NCI-H524 treated with DMSO at 0.1 percent for 48 hours (cell line): ENCODE measurements at regions not wholly inside any gene's neighbourhood (a gene's known extent, or its start where the extent isn't known, plus 50 kb on each side); places are given as distances from the start of the nearest gene placed in this dataset.

Experiments
- DNase-seq: peaks from one replicate; lab custom pipeline; 2025; lab: John Stamatoyannopoulos, UW

- no peak for DNase-seq
Measured at GRCh38 chr5:143730112-143730801, 81.7 kb upstream of the HMHB1 start.

- no peak for DNase-seq
Measured at GRCh38 chr5:143729334-143729946, 82.5 kb upstream of the HMHB1 start.

GRCh38 chr5:143723159-143723558, 88.8 kb upstream of the HMHB1 start:
- DNase-seq: no peak

- no peak for DNase-seq
Measured at GRCh38 chr5:143721925-143722324, 90.0 kb upstream of the HMHB1 start.

GRCh38 chr5:143720689-143721088, 91.3 kb upstream of the HMHB1 start:
- no peak for DNase-seq

GRCh38 chr5:143717400-143717799, 94.6 kb upstream of the HMHB1 start:
- DNase-seq: no peak

GRCh38 chr5:143716881-143717280, 95.1 kb upstream of the HMHB1 start:
- DNase-seq: no peak

GRCh38 chr5:143715616-143716015, 96.3 kb upstream of the HMHB1 start:
- no peak for DNase-seq

- DNase-seq: no peak
Measured at GRCh38 chr5:143714629-143715028, 97.3 kb upstream of the HMHB1 start.

GRCh38 chr5:143713047-143714003, 98.6 kb upstream of the HMHB1 start:
- DNase-seq: no peak

GRCh38 chr5:143708672-143709071, 103.3 kb upstream of the HMHB1 start:
- DNase-seq: no peak

GRCh38 chr5:143707806-143708205, 104.2 kb upstream of the HMHB1 start:
- DNase-seq: no peak

GRCh38 chr5:143705381-143705780, 106.6 kb upstream of the HMHB1 start:
- no peak for DNase-seq

GRCh38 chr5:143703659-143704058, 108.3 kb upstream of the HMHB1 start:
- no peak for DNase-seq

- DNase-seq: no peak
Measured at GRCh38 chr5:143701493-143701892, 110.5 kb upstream of the HMHB1 start.

- no peak for DNase-seq
Measured at GRCh38 chr5:143700994-143701393, 111.0 kb upstream of the HMHB1 start.

- no peak for DNase-seq
Measured at GRCh38 chr5:143699121-143699520, 112.8 kb upstream of the HMHB1 start.

GRCh38 chr5:143698574-143698973, 113.4 kb upstream of the HMHB1 start:
- DNase-seq: no peak

GRCh38 chr5:143696921-143697320, 115.0 kb upstream of the HMHB1 start:
- DNase-seq: no peak

- DNase-seq: no peak
Measured at GRCh38 chr5:143695941-143696340, 116.0 kb upstream of the HMHB1 start.

GRCh38 chr5:143695244-143695864, 116.6 kb upstream of the HMHB1 start:
- no peak for DNase-seq

- no peak for DNase-seq
Measured at GRCh38 chr5:143694357-143694756, 117.6 kb upstream of the HMHB1 start.
